Testis (tissue), 2 donors: ENCODE measurements at regions not wholly inside any gene's neighbourhood (a gene's known extent, or its start where the extent isn't known, plus 50 kb on each side); places are given as distances from the start of the nearest gene placed in this dataset.

Source experiments
- CTCF ChIP-seq, 3 experiments: fragments of 450-650 bp in 2 of 3; fragments of 200-600 bp in 1 of 3; sonication (generic) in 1 of 3; IDR thresholded peaks; one replicate each; pipeline ENCODE4 v1.5.1; 2016 to 2019; ENCODE audit warnings: antibody characterized with exemption in 3 of 3, mild to moderate bottlenecking in 2 of 3, moderate library complexity in 1 of 3
- POLR2A ChIP-seq: fragments of 450-650 bp; IDR thresholded peaks from one replicate; pipeline ENCODE4 v1.6.1; 2017; ENCODE audit warnings: antibody characterized with exemption, mild to moderate bottlenecking, moderate library complexity

- TF ChIP-seq CTCF (IDR thresholded peaks at IDR 0.05) = no peak
- no peak for TF ChIP-seq POLR2A
These were observed 571.7 kb downstream of the KCTD16 start for GRCh38 chr5:144742361-144742760.
